GM18519 (cell line): ENCODE measurements at regions not wholly inside any gene's neighbourhood (a gene's known extent, or its start where the extent isn't known, plus 50 kb on each side); places are given as distances from the start of the nearest gene placed in this dataset.

Experiments used
- ATAC-seq: cut with Tn5 transposase; IDR thresholded peaks from one replicate; pipeline ENCODE4 v1.9.1; 2021; ENCODE audit warnings: mild to moderate bottlenecking, moderate library complexity; ENCODE audit not compliant: unreplicated experiment, low FRiP score

- ATAC-seq: no peak
These were observed 115.2 kb downstream of the TTC32 start for GRCh38 chr2:19786408-19787058.

- ATAC-seq: no peak
These were observed 115.9 kb downstream of the TTC32 start for GRCh38 chr2:19785867-19786266.

GRCh38 chr2:19785447-19785846, 116.3 kb downstream of the TTC32 start:
- no peak for ATAC-seq

- no peak for ATAC-seq
These were observed 117.3 kb downstream of the TTC32 start for GRCh38 chr2:19784456-19784855.

- ATAC-seq: no peak
These were observed 117.8 kb downstream of the TTC32 start for GRCh38 chr2:19783935-19784334.

- no peak for ATAC-seq
These were observed 124.8 kb downstream of the TTC32 start for GRCh38 chr2:19776941-19777514.

GRCh38 chr2:19775838-19776237, 125.9 kb downstream of the TTC32 start:
- ATAC-seq: no peak

- no peak for ATAC-seq
These were observed 126.5 kb downstream of the TTC32 start for GRCh38 chr2:19775315-19775714.

GRCh38 chr2:19774805-19775176, 127.0 kb downstream of the TTC32 start:
- ATAC-seq: no peak

- no peak for ATAC-seq
These were observed 128.8 kb downstream of the TTC32 start for GRCh38 chr2:19772981-19773380.

GRCh38 chr2:19769513-19769912, 132.3 kb downstream of the TTC32 start:
- no peak for ATAC-seq

GRCh38 chr2:19767899-19768298, 133.9 kb downstream of the TTC32 start:
- ATAC-seq: no peak

GRCh38 chr2:19764998-19765397, 136.8 kb downstream of the TTC32 start:
- ATAC-seq: no peak

- ATAC-seq: no peak
These were observed 138.1 kb downstream of the TTC32 start for GRCh38 chr2:19763731-19764130.

- no peak for ATAC-seq
These were observed 138.7 kb downstream of the TTC32 start for GRCh38 chr2:19762959-19763605.

- ATAC-seq: no peak
These were observed 139.6 kb downstream of the TTC32 start for GRCh38 chr2:19762142-19762541.

- ATAC-seq: no peak
These were observed 141.9 kb downstream of the TTC32 start for GRCh38 chr2:19759880-19760279.

- no peak for ATAC-seq
These were observed 143.1 kb downstream of the TTC32 start for GRCh38 chr2:19758658-19759057.

- ATAC-seq: no peak
These were observed 144.2 kb downstream of the TTC32 start for GRCh38 chr2:19757586-19757985.

- no peak for ATAC-seq
These were observed 146.9 kb downstream of the TTC32 start for GRCh38 chr2:19754907-19755306.

- ATAC-seq: no peak
These were observed 148.0 kb downstream of the TTC32 start for GRCh38 chr2:19753818-19754217.

GRCh38 chr2:19753314-19753713, 148.5 kb downstream of the TTC32 start:
- no peak for ATAC-seq
